Stimulated activated CD8-positive, alpha-beta memory T cell treated with anti-CD3 and anti-CD28 coated beads, Interleukin-15, amount 100 ng/mL, for 1 hour (primary cell): ENCODE measurements at regions not wholly inside any gene's neighbourhood (a gene's known extent, or its start where the extent isn't known, plus 50 kb on each side); places are given as distances from the start of the nearest gene placed in this dataset.

Source experiments
- DNase-seq: peaks from one replicate; pipeline ENCODE4 v3.0.0-alpha.2; 2020; ENCODE audit warnings: low read depth

DNA sequence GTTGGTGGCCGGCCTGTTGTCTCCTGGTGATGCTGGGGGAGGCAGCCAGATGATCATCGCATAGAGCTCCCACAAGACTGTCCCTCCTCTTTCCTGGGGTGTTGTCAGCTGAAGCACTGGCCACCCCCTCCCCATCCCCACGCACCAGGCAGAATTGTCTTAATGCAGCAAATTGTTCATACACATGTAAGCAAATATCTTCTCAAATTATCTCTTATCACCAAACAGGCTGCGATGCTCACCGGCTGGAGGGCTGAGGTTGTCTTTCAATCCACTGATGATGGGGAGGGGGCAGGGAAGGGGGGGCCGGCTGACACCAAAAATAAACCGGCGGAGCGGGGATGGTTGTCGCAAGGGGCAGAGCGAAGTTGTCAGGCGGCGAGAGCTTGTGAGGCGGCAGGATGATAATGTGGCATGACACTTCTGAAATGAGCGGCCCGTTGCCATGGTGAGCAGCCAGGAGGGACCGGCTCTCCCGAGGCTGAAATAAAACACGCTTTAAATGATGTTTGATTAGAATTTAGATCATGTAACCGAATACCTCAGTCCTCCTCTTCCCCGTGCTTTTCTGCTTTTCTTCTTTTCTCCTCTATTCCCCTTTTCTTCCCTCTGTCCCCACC lies 59.8 kb downstream of the MRM1 start:
- DNase-seq, result no peak

GRCh38 chr17:36661688-36662087 lies 60.3 kb downstream of the MRM1 start:
- DNase-seq, result no peak

GRCh38 chr17:36665417-36665816 lies 64.0 kb downstream of the MRM1 start:
- DNase-seq, result no peak

GRCh38 chr17:36667922-36668321 lies 66.5 kb downstream of the MRM1 start:
- no peak for DNase-seq

DNA sequence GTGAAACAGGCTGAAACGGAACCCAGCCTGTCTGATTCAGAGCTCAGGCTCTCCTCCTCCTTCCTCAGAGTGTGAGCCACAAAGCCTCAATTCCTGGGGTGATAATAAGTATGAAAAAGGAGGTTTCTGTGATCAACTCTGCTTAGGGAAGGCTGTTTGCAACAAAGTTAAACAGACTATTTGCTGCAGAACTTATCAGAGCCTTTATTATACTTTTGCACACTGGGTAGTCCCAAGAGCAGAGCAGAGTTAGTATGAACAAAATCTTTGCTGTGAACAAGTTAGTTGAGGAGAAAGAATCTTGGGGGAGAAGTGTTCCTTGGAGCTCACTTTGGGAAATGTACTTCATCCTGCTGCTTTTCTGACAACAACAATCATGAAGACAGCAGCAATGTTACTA lies 67.4 kb downstream of the MRM1 start:
- no peak for DNase-seq

DNA sequence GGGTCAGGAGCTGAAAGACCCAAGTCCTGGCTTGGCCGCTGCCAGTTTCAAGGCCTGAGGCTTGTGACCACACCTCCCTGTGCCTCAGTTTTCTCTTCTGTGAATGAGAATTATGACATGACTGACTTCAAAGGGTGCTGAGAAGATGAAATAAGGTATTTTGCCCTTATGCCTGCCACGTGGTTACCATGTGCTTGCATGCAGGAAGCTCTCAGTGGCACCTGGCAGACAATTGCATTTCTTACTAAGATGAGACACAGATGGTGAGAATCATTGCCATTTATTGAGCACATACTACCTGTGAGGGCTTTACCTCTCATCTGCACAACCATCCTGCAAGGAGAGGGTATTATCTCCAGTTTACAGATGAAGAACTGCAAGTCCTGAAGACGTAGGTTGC lies 69.8 kb downstream of the MRM1 start:
- DNase-seq, result no peak

GRCh38 chr17:36672403-36672918 lies 71.1 kb downstream of the MRM1 start:
- no peak for DNase-seq

DNA sequence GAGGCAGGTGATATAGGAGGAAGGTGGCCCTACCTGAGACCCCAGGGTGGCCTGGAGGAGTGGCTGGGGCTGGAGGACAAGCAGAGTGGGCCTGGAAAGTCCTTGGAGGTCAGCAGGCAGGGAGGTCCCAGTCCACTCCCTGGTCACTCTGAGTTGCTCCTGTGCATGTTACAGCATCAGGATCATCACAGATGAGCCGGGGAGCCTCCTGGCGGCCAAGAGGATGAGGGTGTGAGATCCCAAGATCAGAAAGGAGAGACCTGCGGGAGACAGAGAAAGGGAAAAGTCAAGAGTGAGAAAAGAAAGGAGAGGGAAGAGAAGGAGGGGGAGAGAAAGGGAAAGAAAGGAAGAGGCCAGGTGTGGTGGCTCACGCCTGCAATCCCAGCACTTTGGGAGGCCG lies 71.7 kb downstream of the MRM1 start:
- DNase-seq, result no peak

GRCh38 chr17:36673637-36674277 lies 72.4 kb downstream of the MRM1 start:
- DNase-seq, result no peak

- DNase-seq, result no peak
Measured at GRCh38 chr17:36674278-36674650, 72.9 kb downstream of the MRM1 start.

- no peak for DNase-seq
Measured at GRCh38 chr17:36675250-36675649, 73.9 kb downstream of the MRM1 start.

DNA sequence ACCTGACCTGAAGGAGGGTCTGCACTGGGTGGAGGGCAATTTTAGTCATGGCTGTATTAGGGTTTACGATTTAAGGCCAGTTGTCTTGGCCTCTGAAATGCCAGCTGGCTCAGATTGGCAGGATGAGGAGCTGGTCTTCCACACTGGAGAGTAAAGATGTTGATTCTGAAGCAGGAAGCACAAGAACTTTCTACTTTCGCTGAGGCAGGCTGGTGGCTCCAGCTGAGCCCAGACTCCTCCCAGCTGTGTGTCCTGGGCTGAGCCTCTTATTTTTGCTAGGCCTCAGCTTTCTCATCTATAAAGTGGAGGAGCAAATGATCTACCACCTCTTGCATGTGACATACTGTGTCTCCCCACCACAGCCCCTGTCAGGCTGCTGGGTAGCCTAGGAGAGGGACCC lies 74.4 kb downstream of the MRM1 start:
- DNase-seq, result no peak

DNA sequence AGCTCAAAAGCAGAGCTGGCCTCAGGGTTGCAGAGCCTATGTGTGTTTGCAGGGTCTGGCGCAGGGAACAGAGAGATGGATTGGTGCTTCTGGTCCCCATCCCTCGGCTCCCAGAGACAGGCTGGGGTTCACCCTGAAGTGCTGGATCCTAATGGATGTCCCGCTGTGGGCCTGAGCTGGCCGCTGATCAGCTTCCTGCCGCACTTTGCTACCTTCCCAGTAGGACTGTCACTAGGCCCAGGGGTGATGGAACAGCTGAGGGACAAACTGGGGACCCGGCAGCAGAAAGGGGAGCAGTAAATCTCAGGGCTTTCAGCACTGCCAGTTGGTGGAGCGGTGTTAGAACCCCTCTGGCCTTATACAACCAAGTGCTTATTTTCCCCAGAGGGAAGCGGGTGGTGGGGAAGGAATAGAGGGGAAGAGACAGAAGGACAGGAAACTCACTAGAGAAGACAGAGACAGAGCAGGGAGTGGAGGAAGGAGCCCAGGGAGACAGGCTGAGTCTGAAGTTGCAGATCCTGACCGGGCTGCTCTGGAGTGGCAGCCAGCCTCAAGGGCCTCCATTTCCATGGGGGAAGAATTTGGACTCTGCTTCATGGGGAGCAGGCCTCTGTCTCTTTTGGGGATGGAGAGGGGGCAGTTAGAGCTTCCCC lies 78.6 kb downstream of the MRM1 start:
- DNase-seq, result no peak

- no peak for DNase-seq
Measured at GRCh38 chr17:36680701-36681202, 79.4 kb downstream of the MRM1 start.

DNA sequence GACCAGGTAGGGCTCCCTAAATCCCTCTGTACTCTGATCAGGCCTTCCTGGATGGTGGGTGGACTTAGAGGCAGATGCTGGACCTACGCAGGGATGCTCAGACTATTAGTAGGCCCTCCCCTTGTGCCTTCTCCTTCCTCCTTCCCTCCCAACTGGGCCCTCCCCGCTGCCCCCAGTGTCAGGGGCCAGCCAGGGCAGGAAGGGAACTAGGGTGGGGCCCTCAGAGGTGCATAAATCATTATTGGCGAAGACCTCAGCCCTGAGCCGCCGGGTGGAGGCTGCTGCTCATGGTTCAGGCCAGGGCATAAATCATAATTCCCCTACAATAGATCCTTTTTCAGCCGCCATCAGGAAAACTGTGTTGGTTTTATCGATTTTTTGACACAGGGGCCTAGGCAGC lies 81.4 kb downstream of the MRM1 start:
- no peak for DNase-seq

DNA sequence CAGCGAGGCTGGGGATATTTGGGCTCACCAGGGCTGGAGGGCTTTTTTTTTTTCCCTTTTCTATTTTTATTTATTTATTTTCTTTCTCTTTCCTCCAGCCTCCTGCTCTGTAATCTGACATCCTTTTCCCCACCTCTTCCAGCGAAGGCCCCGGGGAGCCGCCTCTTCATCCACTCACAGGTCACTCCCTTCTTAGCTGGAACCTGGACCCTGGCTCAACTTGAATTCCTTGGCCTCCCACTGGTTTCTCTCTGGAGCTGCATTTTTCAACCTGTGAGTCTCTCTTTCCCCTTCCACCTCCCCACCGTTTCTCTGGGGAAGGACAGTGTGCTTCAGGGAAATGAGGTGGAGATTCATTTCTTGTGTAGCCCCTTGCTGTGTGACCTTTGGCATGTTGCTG lies 82.0 kb downstream of the MRM1 start:
- no peak for DNase-seq

DNA sequence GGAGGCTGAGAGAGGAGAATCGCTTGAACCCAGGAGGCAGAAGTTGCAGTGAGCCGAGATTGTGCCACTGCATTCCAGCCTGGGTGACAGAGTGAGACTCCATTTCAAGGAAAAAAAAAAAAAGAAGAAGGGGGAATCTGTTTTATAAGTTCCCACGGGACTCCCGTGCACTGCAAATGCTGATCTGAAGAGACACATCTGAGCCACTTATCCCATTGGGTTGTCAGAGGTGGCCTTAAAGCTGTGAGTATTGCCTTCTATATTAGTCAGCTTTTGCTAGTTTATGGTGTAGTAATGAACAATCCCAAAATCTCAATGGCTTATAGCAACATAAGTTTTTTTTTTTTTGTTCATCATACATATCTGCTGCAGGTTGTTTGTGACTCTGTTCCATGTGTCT lies 82.8 kb downstream of the MRM1 start:
- no peak for DNase-seq

- DNase-seq, result no peak
Measured at GRCh38 chr17:36686123-36686669, 84.8 kb downstream of the MRM1 start.

DNA sequence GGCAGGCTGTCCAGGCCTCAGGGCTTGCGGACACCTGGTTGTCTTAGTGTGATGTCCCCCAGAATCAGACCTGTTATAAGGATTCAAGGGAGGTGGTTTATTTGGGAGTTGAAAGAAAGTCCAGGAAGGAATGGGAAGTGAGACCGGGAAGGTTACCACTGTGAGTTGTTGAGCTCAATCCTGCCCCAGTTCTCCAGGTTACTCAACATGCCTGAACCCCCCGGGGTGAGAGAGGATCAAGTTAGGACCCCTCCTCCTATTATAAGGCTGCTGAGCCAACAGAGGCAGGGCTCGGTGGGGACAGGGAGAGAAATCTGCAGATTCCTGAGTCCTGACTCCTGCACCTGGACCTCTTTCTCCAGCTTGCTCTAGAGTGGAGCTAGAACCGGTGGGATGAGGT lies 86.4 kb downstream of the MRM1 start:
- DNase-seq, result no peak

DNA sequence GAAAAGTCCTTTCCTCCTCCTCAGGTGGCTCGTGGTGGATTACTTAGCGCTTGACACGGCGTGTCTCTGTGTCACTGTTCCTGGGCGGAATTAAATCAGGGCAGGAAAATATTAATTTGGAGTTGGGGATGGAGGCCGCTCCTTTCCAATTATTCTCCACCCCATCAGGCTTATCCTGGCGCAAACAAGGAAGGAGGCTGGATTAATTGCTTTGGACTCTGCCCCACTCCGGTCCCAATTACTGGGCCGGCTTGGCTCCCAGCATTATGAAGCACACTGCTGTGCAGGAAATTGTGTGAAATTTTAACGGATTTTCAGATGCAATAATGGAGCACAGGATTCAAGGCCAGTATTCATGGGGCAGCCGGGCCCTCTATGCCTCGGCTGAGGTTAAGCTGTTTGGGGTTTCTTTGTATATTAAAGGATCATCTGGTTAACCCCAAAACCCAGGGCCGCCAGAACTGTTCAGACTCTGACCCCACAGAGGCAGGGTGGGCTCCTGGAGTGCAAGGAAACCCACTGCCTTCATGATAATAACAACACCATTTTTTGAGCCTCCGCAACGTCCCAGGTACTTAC lies 87.8 kb downstream of the MRM1 start:
- DNase-seq, result no peak

DNA sequence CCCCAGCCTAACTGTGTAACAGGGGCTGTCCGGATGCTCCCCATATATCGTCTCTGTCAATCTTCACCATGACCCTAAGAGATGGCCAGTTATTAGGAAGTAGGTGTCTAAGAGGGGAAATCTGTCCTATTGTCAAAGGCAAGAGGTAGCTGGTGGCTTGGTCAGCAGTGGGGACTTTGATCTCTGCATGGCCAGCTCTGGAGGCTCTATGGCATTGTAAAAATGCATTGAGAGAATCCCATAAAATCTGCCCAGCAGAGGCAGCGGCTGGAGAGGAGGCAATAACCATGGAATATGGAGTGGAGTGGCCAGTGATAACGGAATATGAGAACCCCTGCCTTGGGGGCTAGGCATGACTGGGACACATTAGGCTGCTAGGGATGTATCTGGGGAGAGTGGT lies 88.8 kb downstream of the MRM1 start:
- no peak for DNase-seq

DNA sequence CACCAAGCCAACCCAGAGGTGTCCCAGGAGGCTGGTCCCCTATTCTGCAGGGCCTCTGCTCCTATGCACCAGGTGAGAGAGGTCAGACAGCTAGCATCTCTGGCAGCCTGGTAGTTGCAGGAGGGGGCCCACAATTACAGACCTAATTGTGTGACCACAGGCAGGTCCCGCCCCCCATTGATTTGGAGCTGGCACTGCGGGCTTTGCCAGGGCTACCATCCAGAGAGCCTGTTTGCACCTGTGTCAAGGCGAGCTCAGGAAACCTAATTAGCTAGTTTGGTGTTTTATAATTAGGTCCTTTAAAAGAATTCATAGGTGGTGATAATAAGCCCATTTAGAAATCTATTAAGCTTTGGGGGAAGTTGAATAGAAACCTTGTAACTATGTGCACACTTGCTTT lies 90.2 kb downstream of the MRM1 start:
- DNase-seq, result no peak

- DNase-seq, result no peak
Measured at GRCh38 chr17:36695082-36695481, 93.7 kb downstream of the MRM1 start.
